ENCODE measurements at regions not wholly inside any gene's neighbourhood (a gene's known extent, or its start where the extent isn't known, plus 50 kb on each side); places are given as distances from the start of the nearest gene placed in this dataset.
"Not testable (repeated sequence)": the region's sequence is repeated elsewhere in the genome, so short reads cannot be mapped to it uniquely, and the experiment has no call there.

DNA sequence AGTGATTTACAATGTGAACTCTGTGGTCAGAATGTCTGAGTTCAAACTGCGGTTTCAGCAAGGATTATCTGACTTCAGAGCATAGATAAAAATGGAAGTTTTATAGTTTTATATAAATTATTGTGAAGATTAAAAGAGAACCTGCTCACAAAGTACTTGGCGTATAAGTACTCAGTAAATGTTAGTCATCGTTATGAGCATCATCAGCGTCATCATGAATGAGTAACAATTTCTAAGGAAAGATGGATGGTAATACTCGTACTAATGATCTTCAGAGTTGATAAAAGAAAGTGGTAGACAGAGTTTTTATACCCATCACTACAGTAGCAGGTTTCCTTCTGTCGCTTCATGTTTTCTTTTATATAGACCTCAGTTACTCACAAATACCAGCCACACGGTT lies 341.8 kb downstream of the RAP2B start:
- Histone ChIP-seq H3K9me3 (ENCODE audit: control insufficient read depth in 1 of 2, low read length in 2 of 2) (no peaks in the 10 kb centered on the region), H3K4me3 (ENCODE audit: low read depth in 1 of 2, low read length in 2 of 2) (no peak overlapping the region), H3K36me3 (ENCODE audit: control insufficient read depth in 1 of 2, insufficient read depth in 2 of 2, low read length in 2 of 2) (no peaks in the 10 kb centered on the region), H3K9ac (ENCODE audit: low read depth in 1 of 2, low read length in 2 of 2) (no peak overlapping the region), H3K4me1 (ENCODE audit: control insufficient read depth in 1 of 2, insufficient read depth in 2 of 2, low read length in 2 of 2) (no peaks in the 10 kb centered on the region), H3K27me3 (ENCODE audit: control insufficient read depth in 1 of 2, insufficient read depth in 2 of 2, low read length in 2 of 2) (no peaks in the 10 kb centered on the region), H3K27ac (ENCODE audit: low read depth, low read length) (no peak overlapping the region)

DNA sequence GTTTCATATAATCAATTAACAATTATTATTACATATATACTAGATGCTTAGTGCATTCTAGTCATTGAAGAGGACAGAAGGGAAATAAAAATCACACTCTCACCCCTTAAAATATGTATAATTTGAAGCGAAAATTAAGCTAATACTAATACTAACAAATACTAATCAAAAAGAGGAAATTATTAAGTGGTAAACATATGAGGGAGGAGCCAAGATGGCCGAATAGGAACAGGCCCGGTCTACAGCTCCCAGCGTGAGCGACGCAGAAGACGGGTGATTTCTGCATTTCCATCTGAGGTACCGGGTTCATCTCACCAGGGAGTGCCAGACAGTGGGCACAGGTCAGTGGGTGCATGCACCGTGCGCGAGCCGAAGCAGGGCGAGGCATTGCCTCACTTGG lies 344.2 kb downstream of the RAP2B start:
- not testable (repeated sequence) for H3K4me1 ChIP-seq (ENCODE audit: control insufficient read depth in 1 of 2, insufficient read depth in 2 of 2, low read length in 2 of 2); H3K4me3 ChIP-seq (ENCODE audit: low read depth in 1 of 2, low read length in 2 of 2); H3K9ac ChIP-seq (ENCODE audit: low read depth in 1 of 2, low read length in 2 of 2); H3K27ac ChIP-seq (ENCODE audit: low read depth, low read length); H3K27me3 ChIP-seq (ENCODE audit: control insufficient read depth in 1 of 2, insufficient read depth in 2 of 2, low read length in 2 of 2); H3K36me3 ChIP-seq (ENCODE audit: control insufficient read depth in 1 of 2, insufficient read depth in 2 of 2, low read length in 2 of 2); H3K9me3 ChIP-seq (ENCODE audit: control insufficient read depth in 1 of 2, low read length in 2 of 2)

DNA sequence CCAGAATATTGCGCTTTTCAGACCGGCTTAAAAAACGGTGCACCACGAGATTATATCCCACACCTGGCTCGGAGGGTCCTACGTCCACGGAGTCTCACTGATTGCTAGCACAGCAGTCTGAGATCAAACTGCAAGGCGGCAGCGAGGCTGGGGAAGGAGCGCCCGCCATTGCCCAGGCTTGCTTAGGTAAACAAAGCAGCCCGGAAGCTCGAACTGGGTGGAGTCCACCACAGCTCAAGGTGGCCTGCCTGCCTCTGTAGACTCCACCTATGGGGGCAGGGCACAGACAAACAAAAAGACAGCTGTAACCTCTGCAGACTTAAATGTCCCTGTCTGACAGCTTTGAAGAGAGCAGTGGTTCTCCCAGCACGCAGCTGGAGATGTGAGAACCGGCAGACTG lies 344.7 kb downstream of the RAP2B start:
- H3K9me3 ChIP-seq (ENCODE audit: control insufficient read depth in 1 of 2, low read length in 2 of 2); H3K9ac ChIP-seq (ENCODE audit: low read depth in 1 of 2, low read length in 2 of 2); H3K4me1 ChIP-seq (ENCODE audit: control insufficient read depth in 1 of 2, insufficient read depth in 2 of 2, low read length in 2 of 2): not testable (repeated sequence)

DNA sequence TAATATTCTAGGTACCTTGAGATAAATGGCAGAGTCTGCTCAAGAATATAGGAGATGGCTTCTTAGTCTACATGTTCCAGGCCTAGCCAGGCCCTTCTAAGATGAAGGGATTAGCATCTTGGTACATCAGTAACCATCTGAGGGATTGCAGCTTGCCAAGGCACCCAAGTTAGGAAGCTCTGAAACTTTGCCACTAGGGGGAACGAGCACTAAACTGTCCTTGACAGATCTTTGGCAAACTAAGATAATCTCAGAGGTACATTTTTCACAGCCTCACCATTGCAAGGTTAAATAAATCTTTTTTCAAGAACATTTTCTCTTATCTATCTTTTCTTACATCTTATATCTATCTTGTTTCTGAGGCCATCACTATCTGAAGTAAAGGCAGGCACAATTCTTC lies 351.2 kb downstream of the RAP2B start:
- Histone ChIP-seq H3K9me3 (ENCODE audit: control insufficient read depth in 1 of 2, low read length in 2 of 2) (peaks cover 6% of the 10 kb centered on the region in 2 donors), H3K4me1 (ENCODE audit: control insufficient read depth in 1 of 2, insufficient read depth in 2 of 2, low read length in 2 of 2) (no peaks in the 10 kb centered on the region), H3K27me3 (ENCODE audit: control insufficient read depth in 1 of 2, insufficient read depth in 2 of 2, low read length in 2 of 2) (no peaks in the 10 kb centered on the region), H3K27ac (ENCODE audit: low read depth, low read length) (no peak overlapping the region), H3K9ac (ENCODE audit: low read depth in 1 of 2, low read length in 2 of 2) (no peak overlapping the region), H3K36me3 (ENCODE audit: control insufficient read depth in 1 of 2, insufficient read depth in 2 of 2, low read length in 2 of 2) (no peaks in the 10 kb centered on the region), H3K4me3 (ENCODE audit: low read depth in 1 of 2, low read length in 2 of 2) (no peak overlapping the region)

More for the DNA sequence above, 344.7 kb downstream of the RAP2B start:
- H3K27ac ChIP-seq (ENCODE audit: low read depth, low read length); H3K4me3 ChIP-seq (ENCODE audit: low read depth in 1 of 2, low read length in 2 of 2); H3K36me3 ChIP-seq (ENCODE audit: control insufficient read depth in 1 of 2, insufficient read depth in 2 of 2, low read length in 2 of 2); H3K27me3 ChIP-seq (ENCODE audit: control insufficient read depth in 1 of 2, insufficient read depth in 2 of 2, low read length in 2 of 2): not testable (repeated sequence)

DNA sequence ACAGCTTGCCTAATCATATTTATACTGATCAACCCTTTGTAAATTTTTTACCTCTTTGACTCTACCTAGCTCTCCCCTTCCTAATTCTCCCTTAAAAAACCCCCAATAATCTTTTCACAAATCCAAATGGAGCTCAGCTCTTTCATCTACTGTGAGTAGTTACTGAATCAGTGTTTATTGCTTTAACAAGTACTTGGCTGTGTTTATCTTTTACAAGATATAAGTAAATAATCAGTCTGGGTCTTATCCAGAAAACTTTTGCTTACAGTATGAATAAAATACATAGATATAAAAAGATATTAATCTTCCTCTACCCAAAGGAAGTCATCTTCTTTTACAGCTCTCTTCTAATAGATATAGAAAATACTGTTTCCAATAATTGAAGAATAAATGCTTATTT lies 366.4 kb downstream of the RAP2B start:
- Histone ChIP-seq H3K27me3 (ENCODE audit: control insufficient read depth in 1 of 2, insufficient read depth in 2 of 2, low read length in 2 of 2) (no peaks in the 10 kb centered on the region), H3K36me3 (ENCODE audit: control insufficient read depth in 1 of 2, insufficient read depth in 2 of 2, low read length in 2 of 2) (no peaks in the 10 kb centered on the region), H3K9me3 (ENCODE audit: control insufficient read depth in 1 of 2, low read length in 2 of 2) (no peaks in the 10 kb centered on the region), H3K27ac (ENCODE audit: low read depth, low read length) (no peak overlapping the region), H3K9ac (ENCODE audit: low read depth in 1 of 2, low read length in 2 of 2) (no peak overlapping the region), H3K4me1 (ENCODE audit: control insufficient read depth in 1 of 2, insufficient read depth in 2 of 2, low read length in 2 of 2) (no peaks in the 10 kb centered on the region), H3K4me3 (ENCODE audit: low read depth in 1 of 2, low read length in 2 of 2) (no peak overlapping the region)

DNA sequence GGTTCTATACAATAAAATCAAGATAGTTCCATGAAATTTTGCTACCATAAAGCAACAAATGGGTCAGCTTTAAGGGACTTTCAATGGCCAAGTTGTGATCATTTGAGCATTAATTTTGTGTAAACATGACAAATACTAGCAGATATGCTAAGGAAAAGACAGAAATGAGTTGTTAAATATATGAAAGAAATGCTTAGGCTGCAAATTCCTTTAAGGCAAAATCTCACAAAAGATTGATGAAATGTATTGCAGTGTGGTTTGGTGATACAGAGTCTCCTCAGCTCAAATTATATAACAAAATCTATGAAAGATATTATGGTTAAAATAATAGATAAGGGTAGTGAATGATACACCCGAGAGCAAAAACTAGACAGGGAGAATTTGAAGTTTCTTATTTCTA lies 377.2 kb downstream of the RAP2B start:
- H3K9ac ChIP-seq (ENCODE audit: low read depth in 1 of 2, low read length in 2 of 2) = no peak overlapping the region
- no peaks in the 10 kb centered on the region for H3K9me3 ChIP-seq (ENCODE audit: control insufficient read depth in 1 of 2, low read length in 2 of 2)
- H3K27me3 ChIP-seq (ENCODE audit: control insufficient read depth in 1 of 2, insufficient read depth in 2 of 2, low read length in 2 of 2) = no peaks in the 10 kb centered on the region
- no peak overlapping the region for H3K4me3 ChIP-seq (ENCODE audit: low read depth in 1 of 2, low read length in 2 of 2)
- H3K4me1 ChIP-seq (ENCODE audit: control insufficient read depth in 1 of 2, insufficient read depth in 2 of 2, low read length in 2 of 2) = no peaks in the 10 kb centered on the region
- no peaks in the 10 kb centered on the region for H3K36me3 ChIP-seq (ENCODE audit: control insufficient read depth in 1 of 2, insufficient read depth in 2 of 2, low read length in 2 of 2)
- no peak overlapping the region for H3K27ac ChIP-seq (ENCODE audit: low read depth, low read length)

DNA sequence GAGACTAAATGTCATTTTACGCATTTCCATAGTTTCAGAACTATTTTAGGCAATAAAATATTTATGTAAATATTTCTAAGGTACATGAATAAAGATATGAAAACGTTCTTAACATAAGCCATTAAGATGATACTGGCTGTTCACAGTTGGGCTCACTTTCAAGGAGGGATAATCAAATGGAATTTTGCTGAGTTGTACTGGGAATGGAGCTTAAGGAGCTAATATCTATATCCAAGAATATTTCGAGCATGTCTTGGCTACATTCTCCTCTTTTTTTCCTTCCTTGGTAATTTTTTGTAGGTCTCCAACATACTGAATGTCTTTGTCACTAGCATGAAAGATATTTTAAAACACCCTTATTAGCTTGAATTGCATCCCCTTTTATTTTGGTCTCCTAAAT lies 383.4 kb downstream of the RAP2B start:
- Histone ChIP-seq H3K36me3 (ENCODE audit: control insufficient read depth in 1 of 2, insufficient read depth in 2 of 2, low read length in 2 of 2) (no peaks in the 10 kb centered on the region), H3K27ac (ENCODE audit: low read depth, low read length) (no peak overlapping the region), H3K27me3 (ENCODE audit: control insufficient read depth in 1 of 2, insufficient read depth in 2 of 2, low read length in 2 of 2) (no peaks in the 10 kb centered on the region), H3K9ac (ENCODE audit: low read depth in 1 of 2, low read length in 2 of 2) (no peak overlapping the region), H3K4me1 (ENCODE audit: control insufficient read depth in 1 of 2, insufficient read depth in 2 of 2, low read length in 2 of 2) (no peaks in the 10 kb centered on the region), H3K4me3 (ENCODE audit: low read depth in 1 of 2, low read length in 2 of 2) (no peak overlapping the region), H3K9me3 (ENCODE audit: control insufficient read depth in 1 of 2, low read length in 2 of 2) (no peaks in the 10 kb centered on the region)

DNA sequence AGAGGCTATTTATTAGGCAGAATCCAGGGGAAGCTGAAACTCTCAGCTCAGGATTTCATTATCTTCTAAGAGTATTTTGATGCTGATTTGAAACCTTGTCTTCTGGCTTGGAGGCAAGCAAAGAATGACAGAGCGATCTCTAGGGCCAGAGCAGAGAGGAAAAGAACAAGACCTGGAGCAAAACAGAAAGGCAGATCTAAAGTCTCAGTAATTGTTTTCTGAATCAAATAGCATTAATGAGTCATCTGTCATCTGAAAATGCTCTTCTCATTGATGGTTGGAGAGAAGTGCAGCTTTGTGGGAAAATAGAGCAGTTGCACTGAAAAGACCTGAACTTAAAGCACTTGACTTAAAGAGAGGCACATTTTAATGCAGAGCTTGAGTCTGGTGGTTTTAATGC lies 385.9 kb downstream of the RAP2B start:
- H3K4me1 ChIP-seq (ENCODE audit: control insufficient read depth in 1 of 2, insufficient read depth in 2 of 2, low read length in 2 of 2) = no peaks in the 10 kb centered on the region
- H3K36me3 ChIP-seq (ENCODE audit: control insufficient read depth in 1 of 2, insufficient read depth in 2 of 2, low read length in 2 of 2) = no peaks in the 10 kb centered on the region
- H3K27me3 ChIP-seq (ENCODE audit: control insufficient read depth in 1 of 2, insufficient read depth in 2 of 2, low read length in 2 of 2) = no peaks in the 10 kb centered on the region
- no peaks in the 10 kb centered on the region for H3K9me3 ChIP-seq (ENCODE audit: control insufficient read depth in 1 of 2, low read length in 2 of 2)
- H3K4me3 ChIP-seq (ENCODE audit: low read depth in 1 of 2, low read length in 2 of 2) = no peak overlapping the region
- H3K9ac ChIP-seq (ENCODE audit: low read depth in 1 of 2, low read length in 2 of 2) = no peak overlapping the region
- H3K27ac ChIP-seq (ENCODE audit: low read depth, low read length) = no peak overlapping the region

DNA sequence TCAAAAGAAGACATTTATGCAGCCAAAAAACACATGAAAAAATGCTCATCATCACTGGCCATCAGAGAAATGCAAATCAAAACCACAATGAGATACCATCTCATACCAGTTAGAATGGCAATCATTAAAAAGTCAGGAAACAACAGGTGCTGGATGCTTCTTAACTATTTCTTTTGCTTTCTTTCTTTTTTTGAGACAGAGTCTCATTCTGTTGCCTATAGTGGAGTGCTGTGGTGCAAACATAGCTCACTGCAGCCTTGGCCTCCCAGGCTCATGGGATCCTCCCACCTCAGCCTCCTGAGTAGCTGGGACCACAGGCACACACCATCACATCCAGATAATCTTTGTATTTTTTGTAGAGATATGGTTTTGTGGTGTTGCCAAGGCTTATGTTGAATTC lies 387.7 kb downstream of the RAP2B start:
- H3K4me1 ChIP-seq (ENCODE audit: control insufficient read depth in 1 of 2, insufficient read depth in 2 of 2, low read length in 2 of 2); H3K9ac ChIP-seq (ENCODE audit: low read depth in 1 of 2, low read length in 2 of 2); H3K27ac ChIP-seq (ENCODE audit: low read depth, low read length); H3K9me3 ChIP-seq (ENCODE audit: control insufficient read depth in 1 of 2, low read length in 2 of 2); H3K36me3 ChIP-seq (ENCODE audit: control insufficient read depth in 1 of 2, insufficient read depth in 2 of 2, low read length in 2 of 2); H3K27me3 ChIP-seq (ENCODE audit: control insufficient read depth in 1 of 2, insufficient read depth in 2 of 2, low read length in 2 of 2); H3K4me3 ChIP-seq (ENCODE audit: low read depth in 1 of 2, low read length in 2 of 2): not testable (repeated sequence)

DNA sequence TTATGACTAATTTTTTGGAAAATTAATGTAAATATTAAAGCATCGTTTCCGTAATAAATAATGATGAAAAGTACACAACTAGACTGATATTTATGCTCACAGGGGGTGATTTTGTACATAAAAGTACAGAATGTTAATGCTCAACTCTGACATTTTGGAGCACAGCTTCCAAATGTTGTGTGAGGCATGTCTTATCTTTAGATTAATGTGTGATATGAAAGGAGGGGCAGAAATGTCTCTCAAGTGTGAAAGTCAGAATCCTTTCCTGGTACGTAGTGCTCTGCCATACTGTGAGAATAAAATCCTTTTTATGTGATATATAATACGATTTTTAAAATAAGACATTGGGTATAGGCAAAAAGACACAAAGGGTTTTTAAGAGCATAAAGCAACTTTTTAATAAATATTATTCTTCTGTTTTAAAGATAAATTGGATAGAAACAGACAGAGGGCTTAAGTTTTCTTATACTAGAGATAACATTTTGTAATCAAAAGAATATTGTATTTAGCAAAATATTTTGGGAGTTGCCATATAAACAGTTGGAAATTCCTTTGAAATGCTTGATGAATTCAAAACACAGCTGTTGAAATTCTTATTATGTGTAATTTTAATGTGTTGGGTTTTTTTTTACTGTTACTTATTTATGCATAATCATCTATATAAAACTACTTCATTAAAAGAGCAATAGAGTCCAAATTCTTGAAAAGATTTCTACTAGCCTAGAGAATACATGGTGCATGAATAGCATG lies 389.7 kb downstream of the RAP2B start:
- no peaks in the 10 kb centered on the region for H3K9me3 ChIP-seq (ENCODE audit: control insufficient read depth in 1 of 2, low read length in 2 of 2)

More for the DNA sequence above, 389.7 kb downstream of the RAP2B start:
- no peaks in the 10 kb centered on the region for H3K27me3 ChIP-seq (ENCODE audit: control insufficient read depth in 1 of 2, insufficient read depth in 2 of 2, low read length in 2 of 2)
- H3K9ac ChIP-seq (ENCODE audit: low read depth in 1 of 2, low read length in 2 of 2) = no peak overlapping the region
- H3K4me1 ChIP-seq (ENCODE audit: control insufficient read depth in 1 of 2, insufficient read depth in 2 of 2, low read length in 2 of 2) = no peaks in the 10 kb centered on the region
- no peak overlapping the region for H3K27ac ChIP-seq (ENCODE audit: low read depth, low read length)
- no peak overlapping the region for H3K4me3 ChIP-seq (ENCODE audit: low read depth in 1 of 2, low read length in 2 of 2)
- H3K36me3 ChIP-seq (ENCODE audit: control insufficient read depth in 1 of 2, insufficient read depth in 2 of 2, low read length in 2 of 2) = no peaks in the 10 kb centered on the region
